ENCODE measurements at regions not wholly inside any gene's neighbourhood (a gene's known extent, or its start where the extent isn't known, plus 50 kb on each side); places are given as distances from the start of the nearest gene placed in this dataset.
"Not testable (repeated sequence)": the region's sequence is repeated elsewhere in the genome, so short reads cannot be mapped to it uniquely, and the experiment has no call there.

GRCh38 chr3:20322085-20322484, 136.1 kb upstream of the SGO1 start:
- Histone ChIP-seq H3K27me3 (ENCODE audit: control insufficient read depth, insufficient read depth, low read length) (no peaks in the 10 kb centered on the region), H3K4me3 (ENCODE audit: insufficient read depth, low read depth, low read length) (no peak overlapping the region), H3K36me3 (replicated peaks; ENCODE audit: control insufficient read depth, insufficient read depth, low read length) (no peaks in the 10 kb centered on the region)
- no peak for DNase-seq

GRCh38 chr3:20321391-20322047, 135.5 kb upstream of the SGO1 start:
- Histone ChIP-seq H3K4me3 (ENCODE audit: insufficient read depth, low read depth, low read length) (no peak overlapping the region), H3K27me3 (ENCODE audit: control insufficient read depth, insufficient read depth, low read length) (no peaks in the 10 kb centered on the region), H3K36me3 (replicated peaks; ENCODE audit: control insufficient read depth, insufficient read depth, low read length) (no peaks in the 10 kb centered on the region)
- no peak for DNase-seq

DNA sequence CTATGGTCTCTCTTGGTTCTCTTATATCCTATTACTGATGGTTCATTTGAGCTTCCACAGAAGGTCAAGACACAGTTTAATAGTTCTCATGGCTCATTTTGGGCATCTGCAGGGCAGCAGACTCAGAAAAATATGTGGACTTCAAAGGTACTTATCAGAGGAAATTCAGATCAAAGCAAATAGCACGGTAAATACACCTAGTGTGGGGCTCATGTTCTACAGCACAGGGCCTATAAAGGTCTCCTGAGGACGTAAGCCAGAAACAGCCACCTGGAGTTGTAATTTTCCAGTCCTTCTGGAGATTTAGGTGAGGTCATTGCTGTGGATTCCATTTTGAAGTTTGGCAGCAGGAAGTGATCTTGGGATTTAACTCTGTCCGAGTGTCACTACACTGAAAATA, 134.5 kb upstream of the SGO1 start:
- Histone ChIP-seq H3K4me3 (ENCODE audit: insufficient read depth, low read depth, low read length) (no peak overlapping the region), H3K27me3 (ENCODE audit: control insufficient read depth, insufficient read depth, low read length) (no peaks in the 10 kb centered on the region), H3K36me3 (replicated peaks; ENCODE audit: control insufficient read depth, insufficient read depth, low read length) (no peaks in the 10 kb centered on the region)
- no peak for DNase-seq

GRCh38 chr3:20319551-20319950, 133.5 kb upstream of the SGO1 start:
- Histone ChIP-seq H3K27me3 (ENCODE audit: control insufficient read depth, insufficient read depth, low read length) (no peaks in the 10 kb centered on the region), H3K36me3 (replicated peaks; ENCODE audit: control insufficient read depth, insufficient read depth, low read length) (no peaks in the 10 kb centered on the region), H3K4me3 (ENCODE audit: insufficient read depth, low read depth, low read length) (no peak overlapping the region)
- no peak for DNase-seq

DNA sequence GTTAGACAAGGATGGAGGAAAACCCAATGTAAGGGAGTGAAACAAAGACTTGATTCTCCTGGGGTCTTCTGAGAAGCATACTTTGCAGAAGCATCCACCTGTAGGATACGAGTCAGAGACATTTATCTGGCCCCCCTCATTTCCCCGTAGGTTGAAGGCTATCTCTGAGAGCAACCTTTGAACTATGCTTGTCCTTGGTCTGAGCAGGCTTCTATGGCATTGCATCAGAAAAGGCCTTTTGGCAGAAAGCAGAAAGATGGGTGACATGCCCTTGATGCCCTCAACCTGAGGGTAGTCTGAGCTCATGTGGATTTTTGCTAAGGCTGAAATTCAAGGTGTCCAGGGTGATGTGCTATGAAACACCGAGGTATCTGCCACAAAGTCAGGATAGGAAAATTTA, 131.6 kb upstream of the SGO1 start:
- no peaks in the 10 kb centered on the region for H3K36me3 ChIP-seq (replicated peaks; ENCODE audit: control insufficient read depth, insufficient read depth, low read length)
- H3K4me3 ChIP-seq (ENCODE audit: insufficient read depth, low read depth, low read length) = no peak overlapping the region
- no peaks in the 10 kb centered on the region for H3K27me3 ChIP-seq (ENCODE audit: control insufficient read depth, insufficient read depth, low read length)
- no peak for DNase-seq

- H3K36me3 ChIP-seq (replicated peaks; ENCODE audit: control insufficient read depth, insufficient read depth, low read length) = no peaks in the 10 kb centered on the region
- DNase-seq = no peak
- no peaks in the 10 kb centered on the region for H3K27me3 ChIP-seq (ENCODE audit: control insufficient read depth, insufficient read depth, low read length)
- H3K4me3 ChIP-seq (ENCODE audit: insufficient read depth, low read depth, low read length) = no peak overlapping the region
These were observed 130.2 kb upstream of the SGO1 start for GRCh38 chr3:20316238-20316637.

DNA sequence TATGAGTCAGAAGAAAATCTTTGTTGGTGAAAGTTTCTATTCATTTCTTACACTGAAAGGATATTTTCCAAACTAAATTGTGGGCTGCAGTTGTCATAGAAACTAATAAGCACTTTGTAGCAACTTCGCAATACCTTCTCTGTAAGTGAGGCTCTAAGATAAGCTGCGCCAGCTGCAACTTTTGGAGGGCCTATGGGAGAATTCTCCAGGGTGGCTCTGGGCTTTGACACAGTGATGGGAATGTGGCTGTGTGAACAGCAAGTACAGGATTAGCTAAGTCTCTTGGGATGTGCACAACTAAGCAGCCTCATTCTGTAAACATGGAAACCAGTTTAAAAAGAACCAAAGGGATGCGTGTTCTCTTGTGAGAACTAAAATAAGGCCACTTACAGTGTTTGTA, 124.6 kb upstream of the SGO1 start:
- Histone ChIP-seq H3K36me3 (replicated peaks; ENCODE audit: control insufficient read depth, insufficient read depth, low read length) (no peaks in the 10 kb centered on the region), H3K4me3 (ENCODE audit: insufficient read depth, low read depth, low read length) (no peak overlapping the region), H3K27me3 (ENCODE audit: control insufficient read depth, insufficient read depth, low read length) (no peaks in the 10 kb centered on the region)
- no peak for DNase-seq

DNA sequence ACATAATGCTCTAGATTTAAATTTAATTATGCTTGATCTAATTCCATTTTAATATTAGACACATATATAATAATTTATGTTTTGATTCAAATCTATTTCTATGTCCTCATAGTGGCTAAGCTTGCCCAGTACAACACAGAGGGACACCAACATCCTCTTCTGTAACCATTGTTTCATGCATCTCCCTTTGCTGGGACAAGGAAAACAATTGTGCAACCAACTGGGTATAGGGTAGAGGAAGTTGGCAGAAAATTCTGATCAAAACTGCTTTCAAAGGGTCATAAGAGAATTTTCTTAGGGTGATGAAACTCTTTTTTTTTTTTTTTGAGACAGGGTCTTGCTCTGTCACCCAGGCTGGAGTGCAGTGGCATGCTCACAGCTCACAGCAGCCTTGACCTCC, 121.4 kb upstream of the SGO1 start:
- Histone ChIP-seq H3K27me3 (ENCODE audit: control insufficient read depth, insufficient read depth, low read length) (no peaks in the 10 kb centered on the region), H3K36me3 (replicated peaks; ENCODE audit: control insufficient read depth, insufficient read depth, low read length) (no peaks in the 10 kb centered on the region), H3K4me3 (ENCODE audit: insufficient read depth, low read depth, low read length) (no peak overlapping the region)
- DNase-seq = no peak

DNA sequence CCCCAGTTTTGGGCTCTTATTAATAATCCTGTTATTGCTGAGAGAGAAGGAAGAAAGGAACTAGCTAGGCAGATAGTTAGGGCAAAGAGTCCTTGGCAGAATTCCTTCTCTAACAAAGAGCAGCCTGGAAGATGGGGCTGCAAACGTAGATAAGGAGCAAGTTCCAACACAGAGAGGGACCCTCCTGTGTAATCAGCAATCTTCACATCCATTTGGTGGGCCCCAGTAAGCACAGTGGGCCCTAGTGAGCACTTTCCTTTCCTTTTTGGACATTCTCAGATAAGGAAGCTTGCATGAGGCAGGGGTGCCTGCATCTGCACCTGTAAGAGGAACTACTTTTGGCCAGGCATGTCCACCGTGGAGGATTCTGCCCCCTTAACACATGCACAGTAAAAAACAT, 119.6 kb upstream of the SGO1 start:
- DNase-seq = no peak
- Histone ChIP-seq H3K4me3 (ENCODE audit: insufficient read depth, low read depth, low read length) (no peak overlapping the region), H3K27me3 (ENCODE audit: control insufficient read depth, insufficient read depth, low read length) (no peaks in the 10 kb centered on the region)

GRCh38 chr3:20302766-20303165, 116.8 kb upstream of the SGO1 start:
- no peak for DNase-seq
- no peaks in the 10 kb centered on the region for H3K27me3 ChIP-seq (ENCODE audit: control insufficient read depth, insufficient read depth, low read length)
- no peak overlapping the region for H3K4me3 ChIP-seq (ENCODE audit: insufficient read depth, low read depth, low read length)
- no peaks in the 10 kb centered on the region for H3K36me3 ChIP-seq (replicated peaks; ENCODE audit: control insufficient read depth, insufficient read depth, low read length)

More for the DNA sequence above, 119.6 kb upstream of the SGO1 start:
- no peaks in the 10 kb centered on the region for H3K36me3 ChIP-seq (replicated peaks; ENCODE audit: control insufficient read depth, insufficient read depth, low read length)

DNA sequence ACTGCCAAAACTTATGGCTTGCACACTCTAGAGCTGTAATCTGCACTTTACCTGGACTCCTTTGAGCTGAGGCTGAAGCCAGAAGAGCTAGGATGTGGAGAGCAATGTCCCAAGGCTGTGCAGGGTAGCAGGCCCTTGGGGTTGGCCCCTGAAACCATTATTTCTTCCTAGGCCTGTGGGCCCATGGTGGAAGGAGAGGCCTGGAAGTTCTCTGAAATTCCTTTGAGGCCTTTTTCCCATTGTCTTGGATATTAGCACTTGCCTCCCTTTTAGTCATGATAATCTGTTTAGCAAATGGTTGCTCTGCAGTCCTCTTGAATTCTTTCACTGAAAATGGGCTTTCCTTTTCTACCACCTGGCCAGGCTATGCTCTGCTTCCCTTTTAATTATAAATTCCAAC, 102.0 kb upstream of the SGO1 start:
- no peak for DNase-seq
- H3K36me3 ChIP-seq (replicated peaks; ENCODE audit: control insufficient read depth, insufficient read depth, low read length) = no peaks in the 10 kb centered on the region
- no peak overlapping the region for H3K4me3 ChIP-seq (ENCODE audit: insufficient read depth, low read depth, low read length)
- no peaks in the 10 kb centered on the region for H3K27me3 ChIP-seq (ENCODE audit: control insufficient read depth, insufficient read depth, low read length)

DNA sequence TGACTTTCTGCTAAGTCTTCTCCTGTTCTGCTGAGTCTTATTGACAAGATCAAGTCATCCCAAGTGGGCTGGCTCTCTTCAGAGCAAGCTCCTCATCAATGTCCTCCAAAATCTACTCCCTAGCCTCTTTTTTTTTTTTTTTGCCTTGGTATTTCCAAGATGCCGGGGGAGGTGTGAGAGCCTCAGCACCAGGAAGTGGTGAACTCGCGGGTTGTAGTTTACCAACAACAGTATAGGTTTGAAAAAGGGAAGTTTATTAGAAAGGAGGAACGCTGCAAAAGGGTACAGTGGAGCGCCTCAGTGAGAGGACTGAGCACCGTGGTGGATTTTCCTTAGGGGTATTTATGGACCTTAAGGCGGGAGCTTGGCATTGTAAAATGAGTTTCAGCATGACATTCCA, 94.3 kb upstream of the SGO1 start:
- DNase-seq = no peak
- H3K4me3 ChIP-seq (ENCODE audit: insufficient read depth, low read depth, low read length) = no peak overlapping the region
- H3K36me3 ChIP-seq (replicated peaks; ENCODE audit: control insufficient read depth, insufficient read depth, low read length) = no peaks in the 10 kb centered on the region

GRCh38 chr3:20265977-20266376, 80.0 kb upstream of the SGO1 start:
- H3K27me3 ChIP-seq (ENCODE audit: control insufficient read depth, insufficient read depth, low read length); H3K36me3 ChIP-seq (replicated peaks; ENCODE audit: control insufficient read depth, insufficient read depth, low read length); DNase-seq; H3K4me3 ChIP-seq (ENCODE audit: insufficient read depth, low read depth, low read length): not testable (repeated sequence)

More for the DNA sequence above, 94.3 kb upstream of the SGO1 start:
- H3K27me3 ChIP-seq (ENCODE audit: control insufficient read depth, insufficient read depth, low read length) = no peaks in the 10 kb centered on the region

- DNase-seq = no peak
- Histone ChIP-seq H3K4me3 (ENCODE audit: insufficient read depth, low read depth, low read length) (no peak overlapping the region), H3K27me3 (ENCODE audit: control insufficient read depth, insufficient read depth, low read length) (no peaks in the 10 kb centered on the region), H3K36me3 (replicated peaks; ENCODE audit: control insufficient read depth, insufficient read depth, low read length) (no peaks in the 10 kb centered on the region)
These were observed 79.0 kb upstream of the SGO1 start for GRCh38 chr3:20264900-20265567.

DNA sequence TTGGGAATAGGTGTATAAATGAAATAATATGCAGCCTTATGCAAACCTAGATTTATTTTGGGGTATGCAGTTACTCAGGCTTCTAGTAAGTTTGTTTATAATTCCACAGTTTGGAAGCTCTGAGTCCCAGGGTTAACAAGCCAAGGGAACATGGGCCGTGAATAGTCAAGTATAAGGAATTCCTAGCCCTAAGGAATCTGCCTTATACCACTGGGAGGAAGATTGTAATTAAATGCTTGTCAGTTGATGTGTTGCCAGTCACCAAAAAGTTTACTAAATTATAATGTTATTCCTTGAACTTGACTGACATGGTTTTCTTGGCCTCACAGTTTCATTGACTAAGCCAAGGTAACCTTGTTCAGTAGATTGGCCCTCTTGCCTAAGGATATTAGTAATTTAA, 72.4 kb upstream of the SGO1 start:
- Histone ChIP-seq H3K27me3 (ENCODE audit: control insufficient read depth, insufficient read depth, low read length) (no peaks in the 10 kb centered on the region), H3K4me3 (ENCODE audit: insufficient read depth, low read depth, low read length) (no peak overlapping the region), H3K36me3 (replicated peaks; ENCODE audit: control insufficient read depth, insufficient read depth, low read length) (no peaks in the 10 kb centered on the region)
- no peak for DNase-seq

DNA sequence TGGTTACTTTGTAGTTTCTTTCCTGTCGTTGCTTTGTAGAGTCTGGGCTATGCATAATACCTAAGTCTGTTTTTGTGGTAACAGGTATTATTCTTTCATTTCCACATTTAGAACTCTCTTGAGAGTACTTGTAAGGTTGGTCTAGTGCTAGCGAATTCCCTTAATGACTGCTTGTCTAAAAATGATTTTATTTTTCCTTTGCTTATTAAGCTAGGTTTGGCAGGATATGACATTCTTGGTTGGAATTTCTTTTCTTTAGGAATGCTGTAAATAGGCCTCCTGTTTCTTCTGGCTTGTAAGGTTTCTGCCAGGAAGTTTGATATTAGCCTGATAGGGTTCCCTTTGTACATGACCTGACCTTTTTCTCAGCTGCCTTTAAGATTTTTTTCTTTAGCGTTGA, 70.1 kb upstream of the SGO1 start:
- no peaks in the 10 kb centered on the region for H3K36me3 ChIP-seq (replicated peaks; ENCODE audit: control insufficient read depth, insufficient read depth, low read length)
- no peaks in the 10 kb centered on the region for H3K27me3 ChIP-seq (ENCODE audit: control insufficient read depth, insufficient read depth, low read length)
- H3K4me3 ChIP-seq (ENCODE audit: insufficient read depth, low read depth, low read length) = no peak overlapping the region
- no peak for DNase-seq

All from H7 (cell line).